Activated T-helper 1 cell treated with anti-CD3 and anti-CD28 coated beads, Interleukin-12 subunit alpha, Interleukin-12 subunit beta, Interleukin-2, Interleukin-4 antibody, amounts not matched to agents 30 ng/mL and 10 ng/mL and 1 ng/mL, durations not matched to agents 14 hours and 24 hours and 36 hours (primary cell): ENCODE measurements at regions not wholly inside any gene's neighbourhood (a gene's known extent, or its start where the extent isn't known, plus 50 kb on each side); places are given as distances from the start of the nearest gene placed in this dataset.

Experiments used
- DNase-seq: peaks from one replicate; pipeline ENCODE4 v3.0.0; 2021; ENCODE audit warnings: low spot score
- H3K27ac Mint-ChIP-seq: one replicate; pipeline ENCODE4 v1.8.0; 2021; ENCODE audit warnings: mild to moderate bottlenecking, mixed read lengths
- H3K27me3 Mint-ChIP-seq: one replicate; pipeline ENCODE4 v1.8.0; 2022; ENCODE audit warnings: mild to moderate bottlenecking, moderate library complexity, mixed read lengths; ENCODE audit not compliant: insufficient read depth
- H3K36me3 Mint-ChIP-seq: one replicate; pipeline ENCODE4 v1.8.0; 2021; ENCODE audit warnings: low read depth, mixed read lengths
- H3K4me1 Mint-ChIP-seq: one replicate; pipeline ENCODE4 v1.8.0; 2021; ENCODE audit warnings: low read depth, mixed read lengths
- H3K4me3 Mint-ChIP-seq: one replicate; pipeline ENCODE4 v1.8.0; 2021; ENCODE audit warnings: mild to moderate bottlenecking, moderate library complexity, mixed read lengths
- H3K9me3 Mint-ChIP-seq: one replicate; pipeline ENCODE4 v1.8.0; 2021; ENCODE audit warnings: mixed read lengths
- intact Hi-C: fragments of 100-400 bp; cut with micrococcal nuclease; formaldehyde crosslinking; loops from one replicate; pipeline ENCODE4 v1.15.1; 2024

GRCh38 chr1:103162360-103162759, 54.0 kb upstream of the COL11A1 start:
- no peak for DNase-seq
- intact Hi-C loops = no loop called here
- Mint-ChIP-seq H3K9me3 (no peaks in the 10 kb centered on the region), H3K27ac (no peak overlapping the region), H3K4me3 (no peak overlapping the region), H3K4me1 (no peaks in the 10 kb centered on the region), H3K27me3 (no peaks in the 10 kb centered on the region), H3K36me3 (no peaks in the 10 kb centered on the region)

- Mint-ChIP-seq H3K4me1 (no peaks in the 10 kb centered on the region), H3K27ac (no peak overlapping the region), H3K36me3 (no peaks in the 10 kb centered on the region), H3K4me3 (no peak overlapping the region), H3K9me3 (no peaks in the 10 kb centered on the region), H3K27me3 (no peaks in the 10 kb centered on the region)
- no peak for DNase-seq
- intact Hi-C loops = no loop called here
Measured at GRCh38 chr1:103160281-103160680, 52.0 kb upstream of the COL11A1 start.
